HEK293T (cell line): ENCODE measurements at regions not wholly inside any gene's neighbourhood (a gene's known extent, or its start where the extent isn't known, plus 50 kb on each side); places are given as distances from the start of the nearest gene placed in this dataset.

Source experiments
- BHLHE40 ChIP-seq: fragments of 450-650 bp; IDR thresholded peaks from 2 replicates; pipeline ENCODE4 v1.6.1; 2016; ENCODE audit warnings: mild to moderate bottlenecking, moderate library complexity, borderline replicate concordance
- FOXK2 ChIP-seq: fragments of 450-650 bp; IDR thresholded peaks from 2 replicates; pipeline ENCODE4 v1.6.1; 2016; ENCODE audit warnings: mild to moderate bottlenecking
- FOXM1 ChIP-seq: fragments of 450-650 bp; IDR thresholded peaks from 2 replicates; pipeline ENCODE4 v1.6.1; 2017; ENCODE audit warnings: mild to moderate bottlenecking, borderline replicate concordance
- NFRKB ChIP-seq: fragments of 450-650 bp; IDR thresholded peaks from 2 replicates; pipeline ENCODE4 v1.6.1; 2016; ENCODE audit warnings: mild to moderate bottlenecking, moderate library complexity
- SP1 ChIP-seq: fragments of 450-650 bp; IDR thresholded peaks from 2 replicates; pipeline ENCODE4 v1.6.1; 2017
- TARDBP ChIP-seq: fragments of 450-650 bp; IDR thresholded peaks from 2 replicates; pipeline ENCODE4 v1.6.1; 2016

- TF ChIP-seq TARDBP: no peak
- TF ChIP-seq FOXM1: no peak
- no peak for TF ChIP-seq FOXK2
- no peak for TF ChIP-seq SP1
- TF ChIP-seq BHLHE40: no peak
- no peak for TF ChIP-seq NFRKB
These were observed 288.8 kb downstream of the PIK3R1 start for GRCh38 chr5:68504306-68504705.
